Spinal cord (tissue), 9 donors: ENCODE measurements at regions not wholly inside any gene's neighbourhood (a gene's known extent, or its start where the extent isn't known, plus 50 kb on each side); places are given as distances from the start of the nearest gene placed in this dataset.

Source experiments
- DNase-seq, 6 donors: peaks; one replicate each; pipeline versions ENCODE4 v3.0.0 to v3.0.0-alpha.2; 2013 to 2015; ENCODE audit warnings: low spot score in 6 of 6, low read depth in 4 of 6
- H3K27ac ChIP-seq: one replicate; pipeline ENCODE4 v1.5.1; 2013; ENCODE audit warnings: low read depth, low read length, control low read depth
- H3K27me3 ChIP-seq: one replicate; pipeline ENCODE4 v1.6.1; 2013; ENCODE audit warnings: low read length; ENCODE audit not compliant: control insufficient read depth, insufficient read depth
- H3K36me3 ChIP-seq: one replicate; pipeline ENCODE4 v1.6.1; 2013; ENCODE audit warnings: low read length; ENCODE audit not compliant: control insufficient read depth, insufficient read depth
- H3K4me1 ChIP-seq: one replicate; pipeline ENCODE4 v1.6.1; 2013; ENCODE audit warnings: low read length; ENCODE audit not compliant: control insufficient read depth, insufficient read depth
- H3K4me3 ChIP-seq: one replicate; pipeline ENCODE4 v1.5.1; 2013; ENCODE audit warnings: low read depth, low read length, control low read depth
- H3K9me3 ChIP-seq: one replicate; pipeline ENCODE4 v1.6.1; 2013; ENCODE audit warnings: low read length; ENCODE audit not compliant: control insufficient read depth, insufficient read depth
- WGBS: methylation state at CpG from one replicate; pipeline ENCODE4 v1.1.5; 2013; ENCODE audit warnings: missing lambda C conversion rate; ENCODE audit not compliant: insufficient coverage; 5-methylcytosine and 5-hydroxymethylcytosine counted together
- donor health status: healthy.

DNA sequence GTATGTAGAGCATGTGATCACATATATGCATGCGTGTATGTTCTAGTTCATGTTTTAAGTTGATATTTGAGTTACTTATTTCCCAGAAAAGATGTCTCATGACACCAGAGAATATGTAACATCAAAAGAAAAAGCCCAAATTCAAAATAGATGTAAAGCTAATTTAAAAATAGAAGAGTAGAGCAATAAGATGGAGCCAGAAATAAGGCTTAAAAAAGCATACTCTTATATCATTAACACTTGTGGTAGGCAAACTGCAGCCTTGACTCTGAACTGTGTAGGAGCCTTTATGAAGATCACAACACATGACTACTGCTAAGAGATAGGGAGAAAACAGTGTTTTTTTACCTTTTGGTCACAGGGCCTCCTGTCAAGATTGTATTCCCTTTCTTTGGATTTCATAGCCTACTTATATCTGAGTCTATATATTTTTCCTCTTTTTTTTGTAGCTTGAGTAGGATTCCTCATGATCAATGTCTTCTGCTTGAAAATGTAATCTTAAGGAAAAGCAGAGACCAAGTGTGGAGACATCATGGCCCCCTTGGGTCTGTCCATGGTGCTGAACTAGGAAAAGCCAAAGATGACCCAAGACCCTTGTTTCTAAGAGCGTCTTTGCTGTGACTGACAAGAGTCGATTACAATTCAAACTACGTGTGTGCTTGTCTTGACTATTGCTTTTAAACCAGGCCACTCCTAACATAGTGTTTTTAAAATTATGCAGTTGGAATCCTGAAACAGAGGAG, 390.4 kb downstream of the SHISA9 start:
- H3K27me3 ChIP-seq: no peaks in the 10 kb centered on the region
- WGBS: no CpG with 5 or more reads among the region's 4 CpGs
- no peak for DNase-seq

DNA sequence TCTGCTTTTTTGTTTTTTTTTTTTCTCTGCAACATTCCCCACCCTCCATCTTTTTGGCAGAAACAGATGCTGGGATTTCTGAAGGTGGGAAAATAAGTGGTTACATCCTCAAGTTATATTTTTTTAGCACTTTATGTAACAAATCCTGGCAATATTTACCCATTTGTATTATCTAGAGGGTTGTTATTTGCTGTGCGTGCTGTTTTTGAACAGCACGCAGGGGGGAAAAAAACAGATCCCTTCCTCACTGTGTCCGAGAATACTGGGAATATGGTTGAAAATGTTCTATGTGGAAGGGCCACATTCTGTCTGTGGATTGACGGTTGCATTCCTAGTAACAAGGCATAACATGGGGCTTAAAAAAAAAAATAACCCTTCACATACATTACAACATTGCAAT, 394.8 kb downstream of the SHISA9 start:
- WGBS: no CpG with 5 or more reads among the region's 4 CpGs
- no peaks in the 10 kb centered on the region for H3K9me3 ChIP-seq
- no peak overlapping the region for H3K4me3 ChIP-seq
- no peak overlapping the region for H3K27ac ChIP-seq
- no peaks in the 10 kb centered on the region for H3K27me3 ChIP-seq
- H3K4me1 ChIP-seq: peaks cover 3% of the 10 kb centered on the region
- no peaks in the 10 kb centered on the region for H3K36me3 ChIP-seq
- no peak for DNase-seq

More for the DNA sequence above, 390.4 kb downstream of the SHISA9 start:
- Histone ChIP-seq H3K4me1 (no peaks in the 10 kb centered on the region), H3K36me3 (no peaks in the 10 kb centered on the region), H3K9me3 (no peaks in the 10 kb centered on the region), H3K27ac (no peak overlapping the region), H3K4me3 (no peak overlapping the region)

DNA sequence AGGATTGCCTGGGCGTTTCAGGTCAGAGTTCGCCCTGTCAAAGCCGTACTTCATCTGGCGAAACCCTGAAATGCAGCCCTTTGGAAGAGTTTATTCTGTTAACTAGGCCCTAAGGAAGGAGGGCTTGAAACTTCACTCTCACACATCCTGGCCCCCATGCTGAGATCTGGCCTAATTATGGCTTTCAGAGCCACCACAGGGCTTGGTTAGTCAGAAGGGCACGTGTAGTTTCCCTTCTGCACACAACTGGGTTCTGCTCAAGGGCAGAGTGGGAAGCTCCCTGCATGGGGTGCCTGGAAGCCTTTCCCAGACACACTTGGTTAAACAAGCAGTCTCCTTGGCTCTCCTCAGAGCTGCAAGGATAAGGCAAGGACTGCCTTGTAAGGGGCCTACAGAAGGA, 397.3 kb downstream of the SHISA9 start:
- Histone ChIP-seq H3K4me3 (no peak overlapping the region), H3K27ac (no peak overlapping the region), H3K9me3 (no peaks in the 10 kb centered on the region), H3K27me3 (no peaks in the 10 kb centered on the region), H3K36me3 (no peaks in the 10 kb centered on the region), H3K4me1 (peaks cover 3% of the 10 kb centered on the region)
- DNase-seq: peak in 2 of 6 donors; percentile 34 to 38
- 0% methylated on average over 1 of the region's 5 CpGs for WGBS

DNA sequence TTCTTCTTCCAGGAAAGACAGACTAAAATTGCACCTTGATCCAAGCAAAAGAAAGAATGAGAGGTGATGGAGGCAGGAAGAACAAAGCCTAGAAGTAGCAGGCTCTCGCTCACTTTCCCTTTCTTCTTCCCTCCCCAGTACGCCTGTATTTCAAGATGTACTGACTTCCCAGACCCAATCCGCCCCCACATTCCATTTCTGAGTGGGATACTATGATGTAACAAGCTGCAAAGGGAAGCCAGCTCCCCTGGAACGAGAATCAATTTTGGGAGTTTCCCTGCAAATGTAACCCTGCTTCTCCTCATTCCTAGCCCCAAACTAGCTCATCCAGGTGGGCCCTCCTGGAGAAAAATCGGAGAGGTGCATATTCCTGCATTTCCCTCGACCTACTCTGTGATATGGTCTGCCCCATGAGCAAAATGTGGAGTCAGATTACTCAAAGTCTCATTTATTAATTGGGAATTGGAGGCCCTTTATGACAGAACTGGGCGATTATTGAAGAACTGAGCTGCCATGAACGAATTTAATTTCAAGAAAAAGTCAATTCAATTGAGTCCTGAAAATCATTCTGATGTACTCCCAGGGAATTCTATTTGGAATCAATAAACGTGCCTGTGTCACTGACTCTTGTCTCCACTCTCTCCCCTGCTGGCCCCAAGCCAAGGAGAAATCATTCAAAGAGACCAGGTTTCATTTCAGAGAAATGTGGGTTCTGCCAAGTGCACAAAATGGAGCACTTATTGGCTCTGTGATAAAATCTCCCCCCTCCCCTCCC, 398.9 kb downstream of the SHISA9 start:
- peak in 5 of 6 donors; percentile 15 to 95 (median 38) for DNase-seq

DNA sequence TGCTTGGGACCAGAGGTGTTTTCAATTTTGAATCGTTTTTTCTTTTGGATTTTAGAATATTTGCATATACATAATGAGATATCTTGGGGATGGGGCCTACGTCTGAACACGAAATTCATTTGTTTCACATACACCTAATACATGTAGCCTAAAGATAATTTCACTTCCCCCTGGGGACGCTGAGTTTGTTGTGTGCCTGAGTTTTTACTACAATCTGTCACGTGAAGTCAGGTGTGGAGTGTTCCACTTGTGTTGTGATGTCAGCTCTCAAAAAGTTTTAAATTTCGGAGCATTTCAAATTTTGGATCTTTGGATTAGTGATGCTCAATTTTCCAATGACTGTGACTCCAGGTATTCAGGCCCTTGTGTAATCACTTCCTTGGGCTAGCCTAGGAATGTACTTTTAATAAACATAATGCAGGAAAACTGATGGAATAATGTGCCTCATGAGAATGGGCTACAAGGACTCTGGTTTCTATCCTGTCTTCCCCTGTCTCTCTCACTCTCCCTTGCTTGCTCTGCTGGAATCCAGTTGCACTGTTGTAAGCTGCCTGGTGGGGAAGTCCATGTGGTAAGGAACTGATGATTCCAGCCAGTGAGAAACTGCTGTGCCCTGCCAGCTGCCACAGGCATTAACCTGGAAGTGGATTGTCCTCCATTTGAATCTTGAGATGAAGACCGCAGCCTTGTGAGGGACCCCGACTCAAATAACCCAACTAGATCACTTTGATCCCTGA, 403.8 kb downstream of the SHISA9 start:
- no peaks in the 10 kb centered on the region for H3K9me3 ChIP-seq
- H3K27ac ChIP-seq: no peak overlapping the region
- no peak overlapping the region for H3K4me3 ChIP-seq
- H3K4me1 ChIP-seq: peaks cover 3% of the 10 kb centered on the region
- no peak for DNase-seq
- H3K27me3 ChIP-seq: no peaks in the 10 kb centered on the region
- H3K36me3 ChIP-seq: no peaks in the 10 kb centered on the region
- WGBS: 75% methylated on average over 3 of the region's 8 CpGs

More for the DNA sequence above, 398.9 kb downstream of the SHISA9 start:
- no peak overlapping the region for H3K4me3 ChIP-seq
- peaks cover 3% of the 10 kb centered on the region for H3K4me1 ChIP-seq
- no peaks in the 10 kb centered on the region for H3K27me3 ChIP-seq
- 70% methylated on average over 4 of the region's 9 CpGs for WGBS
- H3K36me3 ChIP-seq: no peaks in the 10 kb centered on the region
- H3K27ac ChIP-seq: no peak overlapping the region
- no peaks in the 10 kb centered on the region for H3K9me3 ChIP-seq

DNA sequence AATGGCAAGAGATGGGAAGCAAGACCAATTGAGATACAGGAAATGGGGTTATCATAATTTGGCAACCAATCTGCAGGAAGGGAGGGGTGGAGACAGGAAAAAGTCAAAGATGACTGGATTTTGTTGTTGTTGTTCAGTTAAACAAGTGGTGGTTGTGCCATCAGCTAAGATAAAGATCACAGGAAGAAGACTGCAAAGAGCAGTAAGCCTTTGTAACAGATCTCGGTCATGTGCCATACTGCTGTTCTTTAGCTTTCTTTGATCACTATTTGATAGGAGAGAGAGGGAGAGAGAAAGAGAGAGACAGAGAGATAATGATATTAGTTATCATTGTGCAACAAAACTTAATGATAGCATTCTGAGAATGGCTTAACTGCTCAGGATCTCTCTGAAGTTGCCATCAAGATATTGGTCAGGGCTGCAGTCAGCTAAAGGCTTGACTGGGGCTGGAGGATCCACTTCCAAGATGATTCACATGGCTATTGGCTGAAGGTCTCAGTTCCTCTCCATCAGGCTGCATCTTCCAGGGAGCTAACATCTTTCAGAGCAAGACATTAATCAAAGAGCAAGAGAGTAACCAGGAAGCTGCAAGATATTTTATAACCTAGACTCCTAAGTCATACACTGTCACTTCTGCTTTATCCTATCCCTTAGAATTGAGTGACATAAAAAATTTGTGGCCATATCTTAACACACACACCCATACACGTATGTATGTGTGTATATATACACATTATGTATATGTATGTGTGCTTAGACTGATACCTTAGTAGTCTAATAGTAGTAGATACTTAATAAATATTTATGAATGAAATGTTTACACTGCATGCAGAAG, 405.0 kb downstream of the SHISA9 start:
- Histone ChIP-seq H3K27me3 (no peaks in the 10 kb centered on the region), H3K4me1 (no peaks in the 10 kb centered on the region), H3K27ac (no peak overlapping the region), H3K4me3 (no peak overlapping the region), H3K9me3 (no peaks in the 10 kb centered on the region), H3K36me3 (no peaks in the 10 kb centered on the region)
- DNase-seq: no peak
- 100% methylated on average over 1 of the region's 2 CpGs for WGBS

DNA sequence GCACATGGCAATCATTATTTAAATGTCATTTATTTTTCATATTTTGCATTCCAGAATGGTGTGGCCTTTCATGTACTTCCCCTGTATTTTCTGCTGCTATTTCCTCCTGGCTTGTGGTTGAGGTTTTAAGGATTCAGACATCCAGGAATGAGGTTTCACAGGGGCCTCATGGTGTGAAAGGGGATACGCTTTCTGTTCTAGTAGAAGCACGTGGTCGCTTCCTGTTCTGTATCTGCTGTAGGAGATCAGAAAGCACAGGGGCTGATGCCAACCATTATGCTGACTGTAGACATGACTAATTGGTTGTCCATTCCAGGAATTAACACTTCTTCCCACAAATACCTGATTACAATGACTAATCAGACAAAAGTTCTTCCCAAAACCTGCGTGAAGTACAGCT, 405.9 kb downstream of the SHISA9 start:
- Histone ChIP-seq H3K36me3 (no peaks in the 10 kb centered on the region), H3K9me3 (no peaks in the 10 kb centered on the region), H3K4me1 (no peaks in the 10 kb centered on the region), H3K27me3 (no peaks in the 10 kb centered on the region), H3K4me3 (no peak overlapping the region), H3K27ac (no peak overlapping the region)
- DNase-seq: no peak
- no CpG with 5 or more reads among the region's 4 CpGs for WGBS

DNA sequence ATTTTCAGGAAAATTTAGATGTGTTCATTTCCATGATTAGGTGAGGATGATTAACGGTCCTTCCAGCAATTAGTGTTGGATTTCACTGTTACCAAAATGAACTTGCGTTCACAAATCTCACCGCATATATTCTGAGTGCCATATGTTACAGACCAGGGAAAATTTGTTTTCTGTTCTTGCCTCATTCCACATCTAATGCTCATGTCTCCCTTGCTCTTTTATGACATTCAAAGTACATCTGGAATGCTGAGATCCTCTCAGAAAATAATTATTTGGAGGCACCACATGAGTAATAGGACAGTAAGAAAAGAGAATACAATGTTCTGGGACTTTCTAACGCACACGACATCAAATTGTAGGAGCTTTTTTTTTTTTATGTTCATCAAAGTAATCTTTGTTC, 406.5 kb downstream of the SHISA9 start:
- no peaks in the 10 kb centered on the region for H3K9me3 ChIP-seq
- no peak overlapping the region for H3K27ac ChIP-seq
- H3K4me3 ChIP-seq: no peak overlapping the region
- no peaks in the 10 kb centered on the region for H3K4me1 ChIP-seq
- H3K36me3 ChIP-seq: no peaks in the 10 kb centered on the region
- no peaks in the 10 kb centered on the region for H3K27me3 ChIP-seq
- no peak for DNase-seq
- WGBS: no CpG with 5 or more reads among the region's 5 CpGs

DNA sequence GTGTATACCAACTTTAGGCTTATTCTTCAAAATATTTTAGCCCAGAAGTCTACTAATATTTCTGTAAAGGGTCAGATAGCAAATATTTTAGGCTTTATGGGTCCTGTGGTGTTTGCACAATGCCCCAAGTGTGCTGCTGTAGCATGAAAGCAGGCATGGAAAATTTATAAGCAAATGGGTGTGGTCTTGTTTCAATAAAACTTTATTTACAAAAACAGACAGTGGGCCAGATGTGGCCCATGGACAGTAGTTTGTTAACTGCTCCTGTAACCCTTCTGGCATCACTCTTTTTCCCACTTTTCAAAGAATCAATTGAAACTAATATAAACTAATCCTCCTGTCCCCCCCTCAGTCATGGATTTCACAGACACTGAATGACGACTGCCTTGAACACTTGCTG, 410.7 kb downstream of the SHISA9 start:
- Histone ChIP-seq H3K27ac (no peak overlapping the region), H3K36me3 (no peaks in the 10 kb centered on the region), H3K4me1 (no peaks in the 10 kb centered on the region), H3K27me3 (no peaks in the 10 kb centered on the region), H3K9me3 (no peaks in the 10 kb centered on the region), H3K4me3 (no peak overlapping the region)
- no peak for DNase-seq
- no CpG with 5 or more reads among the region's 1 CpG for WGBS
